ENCODE measurements at regions not wholly inside any gene's neighbourhood (a gene's known extent, or its start where the extent isn't known, plus 50 kb on each side); places are given as distances from the start of the nearest gene placed in this dataset.

DNA sequence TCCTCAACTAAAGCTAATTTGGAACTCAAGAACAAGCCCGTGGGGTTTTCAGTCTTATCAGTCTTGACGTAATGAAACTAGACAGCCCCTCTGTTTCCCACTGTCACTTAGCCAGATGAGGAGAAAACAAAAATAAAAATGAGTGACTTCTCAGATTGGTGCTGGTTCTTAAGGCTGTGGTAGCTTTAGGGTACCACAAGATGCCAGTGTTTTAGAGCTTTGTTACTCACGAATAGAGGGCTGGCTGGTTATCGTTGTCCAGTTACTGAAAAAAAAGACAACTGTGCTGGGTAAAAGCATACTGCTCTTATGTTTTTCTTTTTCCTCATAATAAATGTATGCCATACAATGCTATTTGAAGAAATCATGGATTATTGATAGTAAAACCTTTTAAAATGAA lies 796.7 kb downstream of the RAPGEF2 start:
- DNase-seq (ENCODE audit: low spot score), result no peak
- Histone ChIP-seq H3K27me3 (ENCODE audit: control insufficient read depth in 1 of 2, insufficient read depth in 2 of 2, low read length in 2 of 2) (no peaks in the 10 kb centered on the region; a peak in 1 of 5 replicates), H3K4me1 (ENCODE audit: insufficient read depth, low read length) (no peaks in the 10 kb centered on the region), H3K27ac (ENCODE audit: extremely low read length, insufficient read depth, low read length) (no peak overlapping the region), H3K9me3 (ENCODE audit: low read length) (no peaks in the 10 kb centered on the region), H2AFZ (ENCODE audit: low read length) (no peak overlapping the region), H4K20me1 (ENCODE audit: insufficient read depth, low read length) (no peaks in the 10 kb centered on the region), H3K4me3 (replicated peaks in 1 of 3; ENCODE audit: insufficient read depth in 1 of 3, low read depth in 2 of 3, low read length in 3 of 3) (no peak overlapping the region), H3K9ac (ENCODE audit: insufficient read depth, low read depth, low read length) (no peak overlapping the region), H3K4me2 (ENCODE audit: low read depth, low read length) (no peak overlapping the region), H3K79me2 (ENCODE audit: insufficient read depth, low read length) (no peaks in the 10 kb centered on the region), H3K36me3 (replicated peaks in 1 of 2; ENCODE audit: control insufficient read depth in 1 of 2, insufficient read depth in 2 of 2, low read length in 2 of 2) (no peaks in the 10 kb centered on the region)
- TF ChIP-seq ZNF607 (CRISPR knock-in tag; IDR thresholded peaks at IDR 0.05; ENCODE audit: borderline replicate concordance) (no peak), STAG1 (CRISPR knock-in tag; IDR thresholded peaks at IDR 0.05) (no peak), MBNL3 (CRISPR knock-in tag; conservative IDR thresholded peaks at IDR 0.05) (no peak)
- TF ChIP-seq, protein P1, sequence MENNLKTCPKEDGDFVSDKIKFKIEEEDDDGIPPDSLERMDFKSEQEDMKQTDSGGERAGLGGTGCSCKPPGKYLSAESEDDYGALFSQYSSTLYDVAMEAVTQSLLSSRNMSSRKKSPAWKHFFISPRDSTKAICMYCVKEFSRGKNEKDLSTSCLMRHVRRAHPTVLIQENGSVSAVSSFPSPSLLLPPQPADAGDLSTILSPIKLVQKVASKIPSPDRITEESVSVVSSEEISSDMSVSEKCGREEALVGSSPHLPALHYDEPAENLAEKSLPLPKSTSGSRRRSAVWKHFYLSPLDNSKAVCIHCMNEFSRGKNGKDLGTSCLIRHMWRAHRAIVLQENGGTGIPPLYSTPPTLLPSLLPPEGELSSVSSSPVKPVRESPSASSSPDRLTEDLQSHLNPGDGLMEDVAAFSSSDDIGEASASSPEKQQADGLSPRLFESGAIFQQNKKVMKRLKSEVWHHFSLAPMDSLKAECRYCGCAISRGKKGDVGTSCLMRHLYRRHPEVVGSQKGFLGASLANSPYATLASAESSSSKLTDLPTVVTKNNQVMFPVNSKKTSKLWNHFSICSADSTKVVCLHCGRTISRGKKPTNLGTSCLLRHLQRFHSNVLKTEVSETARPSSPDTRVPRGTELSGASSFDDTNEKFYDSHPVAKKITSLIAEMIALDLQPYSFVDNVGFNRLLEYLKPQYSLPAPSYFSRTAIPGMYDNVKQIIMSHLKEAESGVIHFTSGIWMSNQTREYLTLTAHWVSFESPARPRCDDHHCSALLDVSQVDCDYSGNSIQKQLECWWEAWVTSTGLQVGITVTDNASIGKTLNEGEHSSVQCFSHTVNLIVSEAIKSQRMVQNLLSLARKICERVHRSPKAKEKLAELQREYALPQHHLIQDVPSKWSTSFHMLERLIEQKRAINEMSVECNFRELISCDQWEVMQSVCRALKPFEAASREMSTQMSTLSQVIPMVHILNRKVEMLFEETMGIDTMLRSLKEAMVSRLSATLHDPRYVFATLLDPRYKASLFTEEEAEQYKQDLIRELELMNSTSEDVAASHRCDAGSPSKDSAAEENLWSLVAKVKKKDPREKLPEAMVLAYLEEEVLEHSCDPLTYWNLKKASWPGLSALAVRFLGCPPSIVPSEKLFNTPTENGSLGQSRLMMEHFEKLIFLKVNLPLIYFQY (CRISPR knock-in tag; IDR thresholded peaks at IDR 0.05; ENCODE audit: borderline replicate concordance), result no peak
- FAIRE-seq, result no peak
- WGBS (ENCODE audit: low lambda C conversion rate), result 20% methylated on average over 4 of the region's 4 CpGs
- BruUV-seq (replicated peaks), result no TSS peak
- ChIA-PET CTCF (ENCODE audit: low intra/inter-chr PET ratio, low total read pairs) (no interaction called here), POLR2A (no interaction called here)
- no peak for ATAC-seq
- intact Hi-C loops (cut with micrococcal nuclease; ENCODE audit: unreplicated experiment) (no loop called here), in situ Hi-C loops (cut with HindIII; ENCODE audit: extremely low pct_ligation_motif_present, low pct_unique_long_range_greater_than_20kb) (no loop called here)

DNA sequence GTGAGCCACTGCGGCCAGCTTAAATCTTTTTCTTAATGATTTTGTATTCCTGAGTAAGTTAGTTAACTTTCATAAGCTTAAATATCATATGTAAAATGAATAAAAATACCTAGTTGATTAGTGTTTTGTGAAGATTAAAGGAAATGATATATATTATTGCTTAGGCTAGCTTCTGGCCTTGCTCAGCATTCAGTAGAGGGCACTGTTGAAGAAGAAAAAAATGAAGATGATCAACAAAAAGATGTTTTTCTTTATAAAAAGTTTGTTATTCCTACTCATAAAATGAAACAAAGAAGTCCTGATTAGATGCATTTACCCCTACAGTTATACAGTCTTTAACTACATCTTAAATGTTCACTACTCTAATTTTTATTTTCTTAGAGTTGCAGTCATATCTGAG lies 797.7 kb downstream of the RAPGEF2 start:
- H2AFZ ChIP-seq (ENCODE audit: low read length), result no peak overlapping the region
- no peak overlapping the region for H3K27ac ChIP-seq (ENCODE audit: extremely low read length, insufficient read depth, low read length)
- no peak overlapping the region for H3K4me2 ChIP-seq (ENCODE audit: low read depth, low read length)
- ChIA-PET POLR2A (no interaction called here), CTCF (ENCODE audit: low intra/inter-chr PET ratio, low total read pairs) (no interaction called here)
- H3K9ac ChIP-seq (ENCODE audit: insufficient read depth, low read depth, low read length), result no peak overlapping the region
- H3K4me1 ChIP-seq (ENCODE audit: insufficient read depth, low read length), result no peaks in the 10 kb centered on the region
- no peaks in the 10 kb centered on the region for H3K79me2 ChIP-seq (ENCODE audit: insufficient read depth, low read length)
- no peak overlapping the region for H3K4me3 ChIP-seq (replicated peaks in 1 of 3; ENCODE audit: insufficient read depth in 1 of 3, low read depth in 2 of 3, low read length in 3 of 3)
- no peaks in the 10 kb centered on the region for H3K36me3 ChIP-seq (replicated peaks in 1 of 2; ENCODE audit: control insufficient read depth in 1 of 2, insufficient read depth in 2 of 2, low read length in 2 of 2)
- DNase-seq (ENCODE audit: low spot score), result no peak
- in situ Hi-C loops (cut with HindIII; ENCODE audit: extremely low pct_ligation_motif_present, low pct_unique_long_range_greater_than_20kb) (no loop called here), intact Hi-C loops (cut with micrococcal nuclease; ENCODE audit: unreplicated experiment) (no loop called here)
- WGBS (ENCODE audit: low lambda C conversion rate), result 3% methylated on average over 1 of the region's 1 CpG
- no peaks in the 10 kb centered on the region; a peak in 1 of 5 replicates for H3K27me3 ChIP-seq (ENCODE audit: control insufficient read depth in 1 of 2, insufficient read depth in 2 of 2, low read length in 2 of 2)
- FAIRE-seq, result no peak
- H3K9me3 ChIP-seq (ENCODE audit: low read length), result no peaks in the 10 kb centered on the region
- BruUV-seq (replicated peaks), result no TSS peak
- ATAC-seq, result no peak
- no peaks in the 10 kb centered on the region for H4K20me1 ChIP-seq (ENCODE audit: insufficient read depth, low read length)
- TF ChIP-seq MEF2D (CRISPR knock-in tag; IDR thresholded peaks at IDR 0.05), result no peak
- TF ChIP-seq ZZZ3 (CRISPR knock-in tag; IDR thresholded peaks at IDR 0.05; ENCODE audit: borderline replicate concordance), result no peak
- TF ChIP-seq, protein P2, sequence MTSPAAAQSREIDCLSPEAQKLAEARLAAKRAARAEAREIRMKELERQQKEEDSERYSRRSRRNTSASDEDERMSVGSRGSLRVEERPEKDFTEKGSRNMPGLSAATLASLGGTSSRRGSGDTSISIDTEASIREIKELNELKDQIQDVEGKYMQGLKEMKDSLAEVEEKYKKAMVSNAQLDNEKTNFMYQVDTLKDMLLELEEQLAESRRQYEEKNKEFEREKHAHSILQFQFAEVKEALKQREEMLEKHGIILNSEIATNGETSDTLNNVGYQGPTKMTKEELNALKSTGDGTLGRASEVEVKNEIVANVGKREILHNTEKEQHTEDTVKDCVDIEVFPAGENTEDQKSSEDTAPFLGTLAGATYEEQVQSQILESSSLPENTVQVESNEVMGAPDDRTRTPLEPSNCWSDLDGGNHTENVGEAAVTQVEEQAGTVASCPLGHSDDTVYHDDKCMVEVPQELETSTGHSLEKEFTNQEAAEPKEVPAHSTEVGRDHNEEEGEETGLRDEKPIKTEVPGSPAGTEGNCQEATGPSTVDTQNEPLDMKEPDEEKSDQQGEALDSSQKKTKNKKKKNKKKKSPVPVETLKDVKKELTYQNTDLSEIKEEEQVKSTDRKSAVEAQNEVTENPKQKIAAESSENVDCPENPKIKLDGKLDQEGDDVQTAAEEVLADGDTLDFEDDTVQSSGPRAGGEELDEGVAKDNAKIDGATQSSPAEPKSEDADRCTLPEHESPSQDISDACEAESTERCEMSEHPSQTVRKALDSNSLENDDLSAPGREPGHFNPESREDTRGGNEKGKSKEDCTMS (CRISPR knock-in tag; conservative IDR thresholded peaks at IDR 0.05), result no peak
- no peak for TF ChIP-seq PHF21A (CRISPR knock-in tag; IDR thresholded peaks at IDR 0.05)
- TF ChIP-seq DNMT3B (CRISPR knock-in tag; conservative IDR thresholded peaks at IDR 0.05), result no peak
- TF ChIP-seq, protein P3, sequence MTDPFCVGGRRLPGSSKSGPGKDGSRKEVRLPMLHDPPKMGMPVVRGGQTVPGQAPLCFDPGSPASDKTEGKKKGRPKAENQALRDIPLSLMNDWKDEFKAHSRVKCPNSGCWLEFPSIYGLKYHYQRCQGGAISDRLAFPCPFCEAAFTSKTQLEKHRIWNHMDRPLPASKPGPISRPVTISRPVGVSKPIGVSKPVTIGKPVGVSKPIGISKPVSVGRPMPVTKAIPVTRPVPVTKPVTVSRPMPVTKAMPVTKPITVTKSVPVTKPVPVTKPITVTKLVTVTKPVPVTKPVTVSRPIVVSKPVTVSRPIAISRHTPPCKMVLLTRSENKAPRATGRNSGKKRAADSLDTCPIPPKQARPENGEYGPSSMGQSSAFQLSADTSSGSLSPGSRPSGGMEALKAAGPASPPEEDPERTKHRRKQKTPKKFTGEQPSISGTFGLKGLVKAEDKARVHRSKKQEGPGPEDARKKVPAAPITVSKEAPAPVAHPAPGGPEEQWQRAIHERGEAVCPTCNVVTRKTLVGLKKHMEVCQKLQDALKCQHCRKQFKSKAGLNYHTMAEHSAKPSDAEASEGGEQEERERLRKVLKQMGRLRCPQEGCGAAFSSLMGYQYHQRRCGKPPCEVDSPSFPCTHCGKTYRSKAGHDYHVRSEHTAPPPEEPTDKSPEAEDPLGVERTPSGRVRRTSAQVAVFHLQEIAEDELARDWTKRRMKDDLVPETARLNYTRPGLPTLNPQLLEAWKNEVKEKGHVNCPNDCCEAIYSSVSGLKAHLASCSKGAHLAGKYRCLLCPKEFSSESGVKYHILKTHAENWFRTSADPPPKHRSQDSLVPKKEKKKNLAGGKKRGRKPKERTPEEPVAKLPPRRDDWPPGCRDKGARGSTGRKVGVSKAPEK (CRISPR knock-in tag; IDR thresholded peaks at IDR 0.05; ENCODE audit: borderline replicate concordance), result no peak
- no peak for TF ChIP-seq ELF3 (CRISPR knock-in tag; IDR thresholded peaks at IDR 0.05)
